ENCODE measurements at regions not wholly inside any gene's neighbourhood (a gene's known extent, or its start where the extent isn't known, plus 50 kb on each side); places are given as distances from the start of the nearest gene placed in this dataset.

- TF ChIP-seq CTCF (IDR thresholded peaks at IDR 0.05; ENCODE audit: insufficient read depth, low read depth, low read length), result no peak
- H3K4me3 ChIP-seq (ENCODE audit: low read depth, low read length), result no peak overlapping the region
- no peak for DNase-seq (ENCODE audit: low read depth)
These were observed 221.5 kb upstream of the NUDT4 start for GRCh38 chr12:93156086-93156716.

- TF ChIP-seq CTCF (IDR thresholded peaks at IDR 0.05; ENCODE audit: insufficient read depth, low read depth, low read length), result no peak
- no peak for DNase-seq (ENCODE audit: low read depth)
These were observed 220.4 kb upstream of the NUDT4 start for GRCh38 chr12:93157279-93157678.

GRCh38 chr12:93158065-93158843 lies 219.5 kb upstream of the NUDT4 start:
- H3K4me3 ChIP-seq (ENCODE audit: low read depth, low read length), result no peak overlapping the region
- TF ChIP-seq CTCF (IDR thresholded peaks at IDR 0.05; ENCODE audit: insufficient read depth, low read depth, low read length), result no peak
- no peak for DNase-seq (ENCODE audit: low read depth)

More at GRCh38 chr12:93157279-93157678, 220.4 kb upstream of the NUDT4 start:
- H3K4me3 ChIP-seq (ENCODE audit: low read depth, low read length), result no peak overlapping the region

- no peak for DNase-seq (ENCODE audit: low read depth)
- H3K4me3 ChIP-seq (ENCODE audit: low read depth, low read length), result no peak overlapping the region
- TF ChIP-seq CTCF (IDR thresholded peaks at IDR 0.05; ENCODE audit: insufficient read depth, low read depth, low read length), result no peak
These were observed 214.3 kb upstream of the NUDT4 start for GRCh38 chr12:93163260-93164036.

GRCh38 chr12:93164103-93164880 lies 213.4 kb upstream of the NUDT4 start:
- H3K4me3 ChIP-seq (ENCODE audit: low read depth, low read length), result no peak overlapping the region
- DNase-seq (ENCODE audit: low read depth), result no peak
- no peak for TF ChIP-seq CTCF (IDR thresholded peaks at IDR 0.05; ENCODE audit: insufficient read depth, low read depth, low read length)

GRCh38 chr12:93165384-93165932 lies 212.3 kb upstream of the NUDT4 start:
- TF ChIP-seq CTCF (IDR thresholded peaks at IDR 0.05; ENCODE audit: insufficient read depth, low read depth, low read length), result no peak
- DNase-seq (ENCODE audit: low read depth), result no peak

More at GRCh38 chr12:93165384-93165932, 212.3 kb upstream of the NUDT4 start:
- H3K4me3 ChIP-seq (ENCODE audit: low read depth, low read length), result no peak overlapping the region
